WTC11 (cell line): ENCODE measurements at regions not wholly inside any gene's neighbourhood (a gene's known extent, or its start where the extent isn't known, plus 50 kb on each side); places are given as distances from the start of the nearest gene placed in this dataset.

ENCODE experiments used
- CTCF ChIP-seq: fragments of 200-600 bp; IDR thresholded peaks from 2 replicates; pipeline ENCODE4 v1.8.0; 2022; ENCODE audit warnings: antibody characterized with exemption
- ELF4 ChIP-seq: sonication (generic); formaldehyde crosslinking; IDR thresholded peaks from 2 replicates; pipeline ENCODE4 v1.8.1; 2022; ENCODE audit warnings: low read depth, mild to moderate bottlenecking, moderate library complexity, missing genetic modification reagents
- MAX ChIP-seq: sonication (generic); formaldehyde crosslinking; IDR thresholded peaks from 2 replicates; pipeline ENCODE4 v1.8.0; 2022; ENCODE audit warnings: mild to moderate bottlenecking, missing genetic modification reagents
- MLX ChIP-seq: sonication (generic); formaldehyde crosslinking; IDR thresholded peaks from 2 replicates; pipeline ENCODE4 v1.8.1; 2023; ENCODE audit warnings: mild to moderate bottlenecking, missing genetic modification reagents, moderate library complexity

- no peak for TF ChIP-seq CTCF
- no peak for TF ChIP-seq MLX (CRISPR knock-in tag)
- no peak for TF ChIP-seq MAX (CRISPR knock-in tag)
- TF ChIP-seq ELF4 (CRISPR knock-in tag) = no peak
Observed at GRCh38 chr6:91280494-91280830, 693.6 kb upstream of the MAP3K7 start.
